ENCODE measurements at regions not wholly inside any gene's neighbourhood (a gene's known extent, or its start where the extent isn't known, plus 50 kb on each side); places are given as distances from the start of the nearest gene placed in this dataset.
A peak's percentile ranks its signal among the peaks of the same experiment; 100 is the strongest.

GRCh38 chr3:178456621-178457285 lies 79.5 kb upstream of the KCNMB2 start:
- TF ChIP-seq CTCF (IDR thresholded peaks at IDR 0.05; ENCODE audit: extremely low read depth, insufficient read depth, missing control alignments) = no peak
- DNase-seq (ENCODE audit: low spot score) = no peak
- in situ Hi-C loops (cut with MboI; ENCODE audit: low pct_unique_long_range_greater_than_20kb, low sequenced_read_pairs, unreplicated experiment) = no loop called here

- no peak for TF ChIP-seq CTCF (IDR thresholded peaks at IDR 0.05; ENCODE audit: extremely low read depth, insufficient read depth, missing control alignments)
- DNase-seq (ENCODE audit: low spot score) = no peak
- in situ Hi-C loops (cut with MboI; ENCODE audit: low pct_unique_long_range_greater_than_20kb, low sequenced_read_pairs, unreplicated experiment) = no loop called here
Measured at GRCh38 chr3:178457511-178457910, 78.7 kb upstream of the KCNMB2 start.

- no peak for TF ChIP-seq CTCF (IDR thresholded peaks at IDR 0.05; ENCODE audit: extremely low read depth, insufficient read depth, missing control alignments)
- DNase-seq (ENCODE audit: low spot score) = no peak
- in situ Hi-C loops (cut with MboI; ENCODE audit: low pct_unique_long_range_greater_than_20kb, low sequenced_read_pairs, unreplicated experiment) = no loop called here
Measured at GRCh38 chr3:178458313-178459037, 77.8 kb upstream of the KCNMB2 start.

DNA sequence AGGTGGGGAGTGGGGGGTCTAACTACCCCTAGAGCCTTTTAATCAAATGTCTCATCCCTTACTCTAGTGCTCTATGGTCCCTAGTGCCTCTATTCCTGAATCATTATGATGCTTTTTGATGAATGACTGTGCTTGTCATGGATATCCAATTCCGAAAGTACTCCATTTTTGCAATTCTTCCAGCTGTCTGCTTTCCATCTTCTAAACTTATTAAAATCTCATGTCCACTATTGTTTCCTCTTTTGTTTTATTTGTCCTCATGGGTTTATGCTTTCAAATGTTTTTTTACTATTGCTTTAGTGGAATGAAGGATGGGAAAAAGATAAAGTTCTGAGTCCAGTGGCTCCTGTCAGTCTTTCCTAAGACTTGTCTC lies 77.2 kb upstream of the KCNMB2 start:
- DNase-seq (ENCODE audit: low spot score) = no peak
- in situ Hi-C loops (cut with MboI; ENCODE audit: low pct_unique_long_range_greater_than_20kb, low sequenced_read_pairs, unreplicated experiment) = no loop called here
- TF ChIP-seq CTCF (IDR thresholded peaks at IDR 0.05; ENCODE audit: extremely low read depth, insufficient read depth, missing control alignments) = no peak

- TF ChIP-seq CTCF (IDR thresholded peaks at IDR 0.05; ENCODE audit: extremely low read depth, insufficient read depth, missing control alignments) = no peak
- in situ Hi-C loops (cut with MboI; ENCODE audit: low pct_unique_long_range_greater_than_20kb, low sequenced_read_pairs, unreplicated experiment) = no loop called here
- DNase-seq (ENCODE audit: low spot score) = peak; percentile 15
Measured at GRCh38 chr3:178465260-178466180, 70.7 kb upstream of the KCNMB2 start.

DNA sequence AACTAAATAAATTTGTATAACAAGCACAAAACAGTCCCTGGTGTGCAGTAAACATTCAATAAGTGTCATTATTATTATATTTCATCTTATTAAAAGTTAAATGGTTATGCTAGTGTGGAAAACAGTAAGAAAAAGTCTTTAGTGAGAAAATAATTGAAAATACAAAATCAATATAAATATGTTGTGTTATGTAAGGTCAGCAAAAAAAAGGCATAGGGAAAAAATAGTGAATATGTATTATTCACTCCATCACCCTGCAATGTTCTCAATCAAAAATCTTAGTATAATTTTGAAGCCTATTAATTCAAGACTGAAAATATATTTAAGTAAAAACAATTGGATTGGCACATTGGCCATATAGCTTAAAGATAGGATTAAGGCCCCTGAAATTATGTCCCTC lies 63.3 kb upstream of the KCNMB2 start:
- no peak for TF ChIP-seq CTCF (IDR thresholded peaks at IDR 0.05; ENCODE audit: extremely low read depth, insufficient read depth, missing control alignments)
- in situ Hi-C loops (cut with MboI; ENCODE audit: low pct_unique_long_range_greater_than_20kb, low sequenced_read_pairs, unreplicated experiment) = no loop called here
- DNase-seq (ENCODE audit: low spot score) = no peak
